ENCODE measurements at regions not wholly inside any gene's neighbourhood (a gene's known extent, or its start where the extent isn't known, plus 50 kb on each side); places are given as distances from the start of the nearest gene placed in this dataset.

- Mint-ChIP-seq H3K27me3 (peaks cover 9% of the 10 kb centered on the region), H3K27ac (no peak overlapping the region), H3K9me3 (no peaks in the 10 kb centered on the region), H3K36me3 (ENCODE audit: low read depth) (no peaks in the 10 kb centered on the region), H3K4me3 (no peak overlapping the region), H3K4me1 (ENCODE audit: low read depth) (no peaks in the 10 kb centered on the region)
- DNase-seq, result no peak
Measured at GRCh38 chr2:133676392-133677130, 108.3 kb upstream of the NCKAP5 start.

GRCh38 chr2:133680343-133681049, 112.2 kb upstream of the NCKAP5 start:
- Mint-ChIP-seq H3K4me1 (ENCODE audit: low read depth) (no peaks in the 10 kb centered on the region), H3K36me3 (ENCODE audit: low read depth) (no peaks in the 10 kb centered on the region), H3K9me3 (no peaks in the 10 kb centered on the region), H3K27me3 (peaks cover 3% of the 10 kb centered on the region), H3K27ac (no peak overlapping the region), H3K4me3 (no peak overlapping the region)
- DNase-seq, result no peak

GRCh38 chr2:133682347-133682746, 114.1 kb upstream of the NCKAP5 start:
- H3K27ac Mint-ChIP-seq, result no peak overlapping the region
- peaks cover 3% of the 10 kb centered on the region for H3K27me3 Mint-ChIP-seq
- no peaks in the 10 kb centered on the region for H3K4me1 Mint-ChIP-seq (ENCODE audit: low read depth)
- no peak overlapping the region for H3K4me3 Mint-ChIP-seq
- H3K36me3 Mint-ChIP-seq (ENCODE audit: low read depth), result no peaks in the 10 kb centered on the region
- no peak for DNase-seq
- no peaks in the 10 kb centered on the region for H3K9me3 Mint-ChIP-seq

- Mint-ChIP-seq H3K4me1 (ENCODE audit: low read depth) (no peaks in the 10 kb centered on the region), H3K9me3 (no peaks in the 10 kb centered on the region), H3K4me3 (no peak overlapping the region), H3K36me3 (ENCODE audit: low read depth) (no peaks in the 10 kb centered on the region), H3K27me3 (peaks cover 3% of the 10 kb centered on the region), H3K27ac (no peak overlapping the region)
- DNase-seq, result no peak
Measured at GRCh38 chr2:133682906-133683305, 114.6 kb upstream of the NCKAP5 start.

GRCh38 chr2:133685636-133686215, 117.5 kb upstream of the NCKAP5 start:
- Mint-ChIP-seq H3K4me1 (ENCODE audit: low read depth) (no peaks in the 10 kb centered on the region), H3K27me3 (peaks cover 3% of the 10 kb centered on the region), H3K9me3 (no peaks in the 10 kb centered on the region), H3K36me3 (ENCODE audit: low read depth) (no peaks in the 10 kb centered on the region), H3K4me3 (no peak overlapping the region), H3K27ac (no peak overlapping the region)
- no peak for DNase-seq

- no peak for DNase-seq
- H3K36me3 Mint-ChIP-seq (ENCODE audit: low read depth), result no peaks in the 10 kb centered on the region
- H3K9me3 Mint-ChIP-seq, result no peaks in the 10 kb centered on the region
- H3K4me3 Mint-ChIP-seq, result no peak overlapping the region
- no peaks in the 10 kb centered on the region for H3K27me3 Mint-ChIP-seq
- H3K27ac Mint-ChIP-seq, result no peak overlapping the region
- no peaks in the 10 kb centered on the region for H3K4me1 Mint-ChIP-seq (ENCODE audit: low read depth)
Measured at GRCh38 chr2:133690780-133691179, 122.5 kb upstream of the NCKAP5 start.

GRCh38 chr2:133691336-133691735, 123.1 kb upstream of the NCKAP5 start:
- Mint-ChIP-seq H3K36me3 (ENCODE audit: low read depth) (no peaks in the 10 kb centered on the region), H3K4me1 (ENCODE audit: low read depth) (no peaks in the 10 kb centered on the region), H3K27me3 (no peaks in the 10 kb centered on the region), H3K9me3 (no peaks in the 10 kb centered on the region), H3K27ac (no peak overlapping the region), H3K4me3 (no peak overlapping the region)
- no peak for DNase-seq

GRCh38 chr2:133705287-133705686, 137.0 kb upstream of the NCKAP5 start:
- no peak for DNase-seq
- H3K36me3 Mint-ChIP-seq (ENCODE audit: low read depth), result no peaks in the 10 kb centered on the region
- no peaks in the 10 kb centered on the region for H3K27me3 Mint-ChIP-seq
- no peaks in the 10 kb centered on the region for H3K4me1 Mint-ChIP-seq (ENCODE audit: low read depth)
- H3K9me3 Mint-ChIP-seq, result peaks cover 6% of the 10 kb centered on the region
- H3K4me3 Mint-ChIP-seq, result no peak overlapping the region
- H3K27ac Mint-ChIP-seq, result no peak overlapping the region

GRCh38 chr2:133710613-133711012, 142.3 kb upstream of the NCKAP5 start:
- Mint-ChIP-seq H3K4me1 (ENCODE audit: low read depth) (no peaks in the 10 kb centered on the region), H3K27me3 (peaks cover 2% of the 10 kb centered on the region), H3K27ac (no peak overlapping the region), H3K4me3 (no peak overlapping the region), H3K36me3 (ENCODE audit: low read depth) (no peaks in the 10 kb centered on the region), H3K9me3 (peaks cover 6% of the 10 kb centered on the region)
- DNase-seq, result no peak

- H3K9me3 Mint-ChIP-seq, result peaks cover 6% of the 10 kb centered on the region
- H3K4me1 Mint-ChIP-seq (ENCODE audit: low read depth), result no peaks in the 10 kb centered on the region
- peaks cover 2% of the 10 kb centered on the region for H3K27me3 Mint-ChIP-seq
- no peak overlapping the region for H3K27ac Mint-ChIP-seq
- H3K4me3 Mint-ChIP-seq, result no peak overlapping the region
- H3K36me3 Mint-ChIP-seq (ENCODE audit: low read depth), result no peaks in the 10 kb centered on the region
- DNase-seq, result no peak
Measured at GRCh38 chr2:133711201-133711600, 142.9 kb upstream of the NCKAP5 start.

- no peaks in the 10 kb centered on the region for H3K4me1 Mint-ChIP-seq (ENCODE audit: low read depth)
- H3K27me3 Mint-ChIP-seq, result peaks cover 2% of the 10 kb centered on the region
- H3K4me3 Mint-ChIP-seq, result no peak overlapping the region
- peaks cover 6% of the 10 kb centered on the region for H3K9me3 Mint-ChIP-seq
- H3K36me3 Mint-ChIP-seq (ENCODE audit: low read depth), result no peaks in the 10 kb centered on the region
- H3K27ac Mint-ChIP-seq, result no peak overlapping the region
- no peak for DNase-seq
Measured at GRCh38 chr2:133711806-133712205, 143.5 kb upstream of the NCKAP5 start.

GRCh38 chr2:133712369-133712768, 144.1 kb upstream of the NCKAP5 start:
- Mint-ChIP-seq H3K36me3 (ENCODE audit: low read depth) (no peaks in the 10 kb centered on the region), H3K4me1 (ENCODE audit: low read depth) (no peaks in the 10 kb centered on the region), H3K27me3 (peaks cover 2% of the 10 kb centered on the region), H3K27ac (no peak overlapping the region), H3K9me3 (peaks cover 6% of the 10 kb centered on the region), H3K4me3 (no peak overlapping the region)
- DNase-seq, result no peak

GRCh38 chr2:133713049-133713580, 144.9 kb upstream of the NCKAP5 start:
- peaks cover 6% of the 10 kb centered on the region for H3K9me3 Mint-ChIP-seq
- H3K4me1 Mint-ChIP-seq (ENCODE audit: low read depth), result no peaks in the 10 kb centered on the region
- peaks cover 2% of the 10 kb centered on the region for H3K27me3 Mint-ChIP-seq
- no peak overlapping the region for H3K27ac Mint-ChIP-seq
- no peaks in the 10 kb centered on the region for H3K36me3 Mint-ChIP-seq (ENCODE audit: low read depth)
- no peak for DNase-seq
- H3K4me3 Mint-ChIP-seq, result no peak overlapping the region

- DNase-seq, result no peak
- Mint-ChIP-seq H3K4me3 (no peak overlapping the region), H3K27me3 (peaks cover 4% of the 10 kb centered on the region), H3K9me3 (no peaks in the 10 kb centered on the region), H3K36me3 (ENCODE audit: low read depth) (no peaks in the 10 kb centered on the region), H3K4me1 (ENCODE audit: low read depth) (no peaks in the 10 kb centered on the region), H3K27ac (no peak overlapping the region)
Measured at GRCh38 chr2:133716166-133716565, 147.9 kb upstream of the NCKAP5 start.

- Mint-ChIP-seq H3K27ac (no peak overlapping the region), H3K27me3 (peaks cover 4% of the 10 kb centered on the region), H3K4me3 (no peak overlapping the region), H3K4me1 (ENCODE audit: low read depth) (no peaks in the 10 kb centered on the region), H3K9me3 (no peaks in the 10 kb centered on the region), H3K36me3 (ENCODE audit: low read depth) (no peaks in the 10 kb centered on the region)
- DNase-seq, result no peak
Measured at GRCh38 chr2:133717497-133717896, 149.2 kb upstream of the NCKAP5 start.
